Panc1 (cell line): ENCODE measurements at regions not wholly inside any gene's neighbourhood (a gene's known extent, or its start where the extent isn't known, plus 50 kb on each side); places are given as distances from the start of the nearest gene placed in this dataset.

Source experiments
- REST ChIP-seq, 2 experiments: IDR thresholded peaks; 2 replicates each; pipeline ENCODE4 v1.6.1; 2011 to 2012; ENCODE audit warnings: low read depth in 2 of 2, control low read depth in 1 of 2, low read length in 1 of 2, mild to moderate bottlenecking in 1 of 2, moderate library complexity in 1 of 2; ENCODE audit not compliant: insufficient read depth in 1 of 2
- TF ChIP-seq, protein P1 (sequence below): fragments of 450-650 bp; IDR thresholded peaks from 2 replicates; pipeline ENCODE4 v1.5.1; 2017; ENCODE audit warnings: mild to moderate bottlenecking

DNA sequence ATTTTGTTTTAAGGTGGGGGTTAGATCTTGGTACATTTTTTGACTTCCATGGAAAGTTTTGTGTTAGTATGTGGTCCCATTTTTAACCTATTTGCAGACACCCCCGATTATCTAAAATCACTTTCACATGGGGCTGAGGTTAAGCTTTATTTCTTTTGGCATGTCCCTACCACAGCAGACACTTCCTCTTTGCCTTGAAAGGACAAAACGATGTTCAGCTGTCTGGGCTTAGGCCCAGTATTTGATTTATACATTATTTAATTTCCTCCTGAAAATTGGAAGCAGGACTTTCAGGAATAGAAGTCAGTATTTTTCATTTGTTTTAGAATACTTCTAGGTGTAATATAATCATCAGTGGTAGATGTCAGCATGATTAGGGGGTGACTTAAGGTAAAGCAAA lies 112.4 kb upstream of the SPRY1 start:
- TF ChIP-seq, protein P1, sequence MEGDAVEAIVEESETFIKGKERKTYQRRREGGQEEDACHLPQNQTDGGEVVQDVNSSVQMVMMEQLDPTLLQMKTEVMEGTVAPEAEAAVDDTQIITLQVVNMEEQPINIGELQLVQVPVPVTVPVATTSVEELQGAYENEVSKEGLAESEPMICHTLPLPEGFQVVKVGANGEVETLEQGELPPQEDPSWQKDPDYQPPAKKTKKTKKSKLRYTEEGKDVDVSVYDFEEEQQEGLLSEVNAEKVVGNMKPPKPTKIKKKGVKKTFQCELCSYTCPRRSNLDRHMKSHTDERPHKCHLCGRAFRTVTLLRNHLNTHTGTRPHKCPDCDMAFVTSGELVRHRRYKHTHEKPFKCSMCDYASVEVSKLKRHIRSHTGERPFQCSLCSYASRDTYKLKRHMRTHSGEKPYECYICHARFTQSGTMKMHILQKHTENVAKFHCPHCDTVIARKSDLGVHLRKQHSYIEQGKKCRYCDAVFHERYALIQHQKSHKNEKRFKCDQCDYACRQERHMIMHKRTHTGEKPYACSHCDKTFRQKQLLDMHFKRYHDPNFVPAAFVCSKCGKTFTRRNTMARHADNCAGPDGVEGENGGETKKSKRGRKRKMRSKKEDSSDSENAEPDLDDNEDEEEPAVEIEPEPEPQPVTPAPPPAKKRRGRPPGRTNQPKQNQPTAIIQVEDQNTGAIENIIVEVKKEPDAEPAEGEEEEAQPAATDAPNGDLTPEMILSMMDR, result no peak
- no peak for TF ChIP-seq REST (IDR thresholded peaks at IDR 0.05; ENCODE audit: insufficient read depth in 1 of 2, low read depth in 2 of 2, low read length in 1 of 2)
